22Rv1 (cell line): ENCODE measurements at regions not wholly inside any gene's neighbourhood (a gene's known extent, or its start where the extent isn't known, plus 50 kb on each side); places are given as distances from the start of the nearest gene placed in this dataset.
"Not testable (repeated sequence)": the region's sequence is repeated elsewhere in the genome, so short reads cannot be mapped to it uniquely, and the experiment has no call there.

Source experiments
- ZFX ChIP-seq: fragments of 450-650 bp; IDR thresholded peaks from 2 replicates; pipeline ENCODE4 v1.6.1; 2017; ENCODE audit warnings: antibody characterized with exemption, borderline replicate concordance
- TF ChIP-seq, protein P1 (sequence below): fragments of 450-650 bp; IDR thresholded peaks from 2 replicates; pipeline ENCODE4 v1.5.1; 2017; ENCODE audit warnings: mild to moderate bottlenecking

DNA sequence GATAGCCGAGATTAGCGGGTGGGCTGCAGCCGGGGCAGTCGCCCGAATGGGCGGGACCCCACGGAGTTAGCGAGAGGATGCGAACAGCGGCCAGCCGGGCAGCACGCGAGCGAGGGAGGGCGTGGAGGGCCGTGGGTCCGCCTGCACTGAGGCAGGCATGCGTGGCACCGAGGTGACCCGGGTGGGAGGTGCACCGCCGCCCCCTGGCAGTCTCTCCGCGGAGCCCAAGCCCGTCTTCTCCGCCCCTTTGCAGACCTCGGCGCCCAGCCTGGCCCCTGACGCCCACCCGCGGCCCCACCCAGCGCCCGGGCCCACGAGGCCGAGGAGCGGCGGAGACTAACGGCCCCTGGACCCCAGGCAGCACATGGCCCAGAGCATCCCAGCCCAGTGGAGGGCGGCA is 266.7 kb upstream of the PLCXD1 start:
- TF ChIP-seq, protein P1, sequence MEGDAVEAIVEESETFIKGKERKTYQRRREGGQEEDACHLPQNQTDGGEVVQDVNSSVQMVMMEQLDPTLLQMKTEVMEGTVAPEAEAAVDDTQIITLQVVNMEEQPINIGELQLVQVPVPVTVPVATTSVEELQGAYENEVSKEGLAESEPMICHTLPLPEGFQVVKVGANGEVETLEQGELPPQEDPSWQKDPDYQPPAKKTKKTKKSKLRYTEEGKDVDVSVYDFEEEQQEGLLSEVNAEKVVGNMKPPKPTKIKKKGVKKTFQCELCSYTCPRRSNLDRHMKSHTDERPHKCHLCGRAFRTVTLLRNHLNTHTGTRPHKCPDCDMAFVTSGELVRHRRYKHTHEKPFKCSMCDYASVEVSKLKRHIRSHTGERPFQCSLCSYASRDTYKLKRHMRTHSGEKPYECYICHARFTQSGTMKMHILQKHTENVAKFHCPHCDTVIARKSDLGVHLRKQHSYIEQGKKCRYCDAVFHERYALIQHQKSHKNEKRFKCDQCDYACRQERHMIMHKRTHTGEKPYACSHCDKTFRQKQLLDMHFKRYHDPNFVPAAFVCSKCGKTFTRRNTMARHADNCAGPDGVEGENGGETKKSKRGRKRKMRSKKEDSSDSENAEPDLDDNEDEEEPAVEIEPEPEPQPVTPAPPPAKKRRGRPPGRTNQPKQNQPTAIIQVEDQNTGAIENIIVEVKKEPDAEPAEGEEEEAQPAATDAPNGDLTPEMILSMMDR: not testable (repeated sequence)
- not testable (repeated sequence) for TF ChIP-seq ZFX
